ENCODE measurements at regions not wholly inside any gene's neighbourhood (a gene's known extent, or its start where the extent isn't known, plus 50 kb on each side); places are given as distances from the start of the nearest gene placed in this dataset.

DNA sequence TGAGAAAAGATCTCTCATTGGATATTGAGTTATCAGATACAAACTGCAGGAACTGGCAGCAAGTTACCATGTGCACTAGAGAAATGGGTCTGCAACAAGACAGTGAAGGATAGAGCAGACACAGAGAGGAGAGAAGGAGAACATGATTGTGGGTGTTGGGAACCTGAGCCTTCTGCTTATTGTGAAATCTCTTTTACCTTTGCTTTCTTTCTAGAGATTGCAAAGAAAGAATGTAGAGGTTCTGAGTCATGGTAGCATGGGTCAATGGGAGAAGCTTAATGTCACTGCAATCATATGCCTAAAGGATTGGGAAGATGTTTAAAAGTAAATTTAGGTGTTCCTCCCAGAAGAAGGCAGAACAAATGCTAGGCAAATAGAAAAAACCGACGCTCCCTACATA is 821.4 kb downstream of the CCSER2 start:
- DNase-seq (no peak), FAIRE-seq (no peak)
- H3K9ac ChIP-seq (ENCODE audit: low read length in 3 of 3) = no peak overlapping the region
- H3K9me3 ChIP-seq (ENCODE audit: control insufficient read depth in 2 of 3, insufficient read depth in 1 of 3, low read length in 3 of 3) = no peaks in the 10 kb centered on the region
- TF ChIP-seq, protein P1, sequence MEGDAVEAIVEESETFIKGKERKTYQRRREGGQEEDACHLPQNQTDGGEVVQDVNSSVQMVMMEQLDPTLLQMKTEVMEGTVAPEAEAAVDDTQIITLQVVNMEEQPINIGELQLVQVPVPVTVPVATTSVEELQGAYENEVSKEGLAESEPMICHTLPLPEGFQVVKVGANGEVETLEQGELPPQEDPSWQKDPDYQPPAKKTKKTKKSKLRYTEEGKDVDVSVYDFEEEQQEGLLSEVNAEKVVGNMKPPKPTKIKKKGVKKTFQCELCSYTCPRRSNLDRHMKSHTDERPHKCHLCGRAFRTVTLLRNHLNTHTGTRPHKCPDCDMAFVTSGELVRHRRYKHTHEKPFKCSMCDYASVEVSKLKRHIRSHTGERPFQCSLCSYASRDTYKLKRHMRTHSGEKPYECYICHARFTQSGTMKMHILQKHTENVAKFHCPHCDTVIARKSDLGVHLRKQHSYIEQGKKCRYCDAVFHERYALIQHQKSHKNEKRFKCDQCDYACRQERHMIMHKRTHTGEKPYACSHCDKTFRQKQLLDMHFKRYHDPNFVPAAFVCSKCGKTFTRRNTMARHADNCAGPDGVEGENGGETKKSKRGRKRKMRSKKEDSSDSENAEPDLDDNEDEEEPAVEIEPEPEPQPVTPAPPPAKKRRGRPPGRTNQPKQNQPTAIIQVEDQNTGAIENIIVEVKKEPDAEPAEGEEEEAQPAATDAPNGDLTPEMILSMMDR (IDR thresholded peaks at IDR 0.05; ENCODE audit: borderline replicate concordance, extremely low read depth, insufficient read depth) = no peak
- intact Hi-C loops (cut with DNase I) = no loop called here
- no peak overlapping the region for H3K4me3 ChIP-seq (ENCODE audit: low read length in 3 of 3)
- H3K27ac ChIP-seq (ENCODE audit: low read depth in 2 of 2, low read length in 2 of 2) = no peak overlapping the region
- no peaks in the 10 kb centered on the region for H3K36me3 ChIP-seq (ENCODE audit: control insufficient read depth in 2 of 3, insufficient read depth in 3 of 3, low read length in 3 of 3)
- H3K27me3 ChIP-seq (ENCODE audit: control insufficient read depth, insufficient read depth, low read length) = no peaks in the 10 kb centered on the region
- no peaks in the 10 kb centered on the region for H3K4me1 ChIP-seq (ENCODE audit: control insufficient read depth in 2 of 3, insufficient read depth in 2 of 3, low read depth in 1 of 3, low read length in 3 of 3)

DNA sequence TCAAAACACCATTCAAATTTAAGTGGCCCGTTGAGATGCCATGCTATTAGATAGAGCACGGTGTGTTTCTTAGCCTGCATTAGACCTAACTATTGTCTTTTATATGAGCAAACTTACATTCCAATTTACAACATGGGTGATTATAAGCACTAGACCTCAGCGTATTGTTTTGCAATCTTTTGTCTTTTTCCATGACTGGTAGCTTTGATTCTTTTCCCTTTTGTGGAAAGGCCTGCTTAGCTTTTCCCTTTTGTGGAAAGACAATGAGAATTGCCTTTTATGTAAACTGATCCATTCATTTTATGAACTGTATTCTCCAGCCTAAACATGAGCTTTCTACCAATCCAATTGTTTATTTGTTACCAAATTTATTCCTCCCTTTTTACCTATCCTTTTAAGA is 823.1 kb downstream of the CCSER2 start:
- FAIRE-seq = no peak
- Histone ChIP-seq H3K36me3 (ENCODE audit: control insufficient read depth in 2 of 3, insufficient read depth in 3 of 3, low read length in 3 of 3) (no peaks in the 10 kb centered on the region), H3K27me3 (ENCODE audit: control insufficient read depth, insufficient read depth, low read length) (no peaks in the 10 kb centered on the region), H3K9me3 (ENCODE audit: control insufficient read depth in 2 of 3, insufficient read depth in 1 of 3, low read length in 3 of 3) (no peaks in the 10 kb centered on the region), H3K4me3 (ENCODE audit: low read length in 3 of 3) (no peak overlapping the region), H3K27ac (ENCODE audit: low read depth in 2 of 2, low read length in 2 of 2) (no peak overlapping the region), H3K9ac (ENCODE audit: low read length in 3 of 3) (no peak overlapping the region), H3K4me1 (ENCODE audit: control insufficient read depth in 2 of 3, insufficient read depth in 2 of 3, low read depth in 1 of 3, low read length in 3 of 3) (no peaks in the 10 kb centered on the region)
- DNase-seq = no peak
- TF ChIP-seq, protein P1 (IDR thresholded peaks at IDR 0.05; ENCODE audit: borderline replicate concordance, extremely low read depth, insufficient read depth) = no peak
- intact Hi-C loops (cut with DNase I) = no loop called here

DNA sequence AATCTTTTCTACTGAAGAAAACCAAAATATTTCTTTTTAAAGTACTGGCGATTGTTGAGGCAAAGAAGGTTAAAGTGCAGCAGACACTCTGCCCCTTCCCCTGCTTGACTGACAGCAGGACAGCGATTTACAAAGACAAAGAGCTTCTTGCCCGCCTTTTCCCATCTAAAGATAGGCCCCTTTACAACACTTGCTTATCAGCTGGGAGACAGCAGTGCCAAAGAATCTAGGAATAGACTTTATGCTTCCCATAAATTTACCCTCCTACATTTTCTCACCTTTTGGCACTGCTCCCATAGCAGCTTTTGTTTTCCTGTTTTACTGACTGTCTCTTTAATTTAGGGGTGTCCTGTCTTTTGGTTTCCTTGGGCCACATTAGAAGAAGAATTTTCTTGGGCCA is 824.1 kb downstream of the CCSER2 start:
- no peak for FAIRE-seq
- DNase-seq = peak in 2 of 5 donors; percentile 5 to 8
- TF ChIP-seq, protein P1 (IDR thresholded peaks at IDR 0.05; ENCODE audit: borderline replicate concordance, extremely low read depth, insufficient read depth) = no peak
- Histone ChIP-seq H3K27ac (ENCODE audit: low read depth in 2 of 2, low read length in 2 of 2) (no peak overlapping the region), H3K4me1 (ENCODE audit: control insufficient read depth in 2 of 3, insufficient read depth in 2 of 3, low read depth in 1 of 3, low read length in 3 of 3) (no peaks in the 10 kb centered on the region), H3K27me3 (ENCODE audit: control insufficient read depth, insufficient read depth, low read length) (no peaks in the 10 kb centered on the region), H3K9me3 (ENCODE audit: control insufficient read depth in 2 of 3, insufficient read depth in 1 of 3, low read length in 3 of 3) (no peaks in the 10 kb centered on the region), H3K9ac (ENCODE audit: low read length in 3 of 3) (no peak overlapping the region), H3K4me3 (ENCODE audit: low read length in 3 of 3) (no peak overlapping the region), H3K36me3 (ENCODE audit: control insufficient read depth in 2 of 3, insufficient read depth in 3 of 3, low read length in 3 of 3) (no peaks in the 10 kb centered on the region)
- intact Hi-C loops (cut with DNase I) = no loop called here

DNA sequence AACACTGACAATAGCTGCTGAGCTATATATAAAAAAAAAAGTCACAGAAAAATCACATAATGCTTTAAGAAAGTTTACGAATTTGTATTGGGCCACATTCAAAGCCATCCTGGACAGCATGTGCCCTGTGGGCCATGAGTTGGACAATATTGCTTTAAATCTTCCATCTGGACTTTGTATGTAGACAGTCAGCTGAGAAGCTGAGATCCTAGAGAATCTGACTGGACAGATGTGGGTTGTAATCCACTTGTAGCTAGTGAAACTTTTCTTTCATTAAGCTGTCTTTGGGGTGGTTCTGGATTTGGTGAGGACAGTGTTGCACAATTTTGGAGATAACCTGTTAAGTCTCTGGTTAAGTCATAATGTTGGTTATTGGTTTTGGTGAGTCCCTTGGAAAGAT is 824.5 kb downstream of the CCSER2 start:
- FAIRE-seq = no peak
- intact Hi-C loops (cut with DNase I) = no loop called here

More for the DNA sequence above, 824.5 kb downstream of the CCSER2 start:
- TF ChIP-seq, protein P1 (IDR thresholded peaks at IDR 0.05; ENCODE audit: borderline replicate concordance, extremely low read depth, insufficient read depth) = no peak
- Histone ChIP-seq H3K9me3 (ENCODE audit: control insufficient read depth in 2 of 3, insufficient read depth in 1 of 3, low read length in 3 of 3) (no peaks in the 10 kb centered on the region), H3K27ac (ENCODE audit: low read depth in 2 of 2, low read length in 2 of 2) (no peak overlapping the region), H3K27me3 (ENCODE audit: control insufficient read depth, insufficient read depth, low read length) (no peaks in the 10 kb centered on the region), H3K36me3 (ENCODE audit: control insufficient read depth in 2 of 3, insufficient read depth in 3 of 3, low read length in 3 of 3) (no peaks in the 10 kb centered on the region), H3K9ac (ENCODE audit: low read length in 3 of 3) (no peak overlapping the region), H3K4me3 (ENCODE audit: low read length in 3 of 3) (no peak overlapping the region), H3K4me1 (ENCODE audit: control insufficient read depth in 2 of 3, insufficient read depth in 2 of 3, low read depth in 1 of 3, low read length in 3 of 3) (no peaks in the 10 kb centered on the region)
- DNase-seq = peak in 1 of 5 donors; percentile 8

Data from kidney (tissue), 13 donors.